Gastrocnemius medialis (tissue), 4 donors: ENCODE measurements at regions not wholly inside any gene's neighbourhood (a gene's known extent, or its start where the extent isn't known, plus 50 kb on each side); places are given as distances from the start of the nearest gene placed in this dataset.

Experiments used
- CTCF ChIP-seq, 5 experiments: fragments of 450-650 bp in 3 of 5; fragments of 200-600 bp in 2 of 5; sonication (generic) in 2 of 5; IDR thresholded peaks in 4 of 5; conservative IDR thresholded peaks in 1 of 5; 1 replicate in 4 of 5; 2 replicates in 1 of 5; pipeline ENCODE4 v1.5.1; 2016 to 2019; ENCODE audit warnings: antibody characterized with exemption in 5 of 5, mild to moderate bottlenecking in 3 of 5, moderate library complexity in 3 of 5
- POLR2A ChIP-seq, 2 donors: fragments of 450-650 bp; IDR thresholded peaks; one replicate each; pipeline ENCODE4 v1.6.1; 2017; ENCODE audit warnings: antibody characterized with exemption in 2 of 2, mild to moderate bottlenecking in 2 of 2, moderate library complexity in 2 of 2

- no peak for TF ChIP-seq CTCF (IDR thresholded peaks at IDR 0.05 in 4 of 5, conservative IDR thresholded peaks at IDR 0.05 in 1 of 5)
- TF ChIP-seq POLR2A (IDR thresholded peaks at IDR 0.05): no peak
Measured at GRCh38 chr2:225980372-225980771, 580.9 kb downstream of the NYAP2 start.
